DND-41 (cell line): ENCODE measurements at regions not wholly inside any gene's neighbourhood (a gene's known extent, or its start where the extent isn't known, plus 50 kb on each side); places are given as distances from the start of the nearest gene placed in this dataset.

Experiments used
- ATAC-seq: fragments of 200-7000 bp; cut with Tn5 transposase; 3 replicates; pipeline ENCODE4 v1.9.1; 2021; ENCODE audit warnings: low read depth; ENCODE audit not compliant: insufficient read depth
- DNase-seq: peaks from one replicate; pipeline ENCODE4 v3.0.0-alpha.2; 2020
- H2AFZ ChIP-seq: 2 replicates; pipeline ENCODE4 v1.6.0; 2012; ENCODE audit warnings: low read depth, low read length
- H3K27ac ChIP-seq: 2 replicates; pipeline ENCODE4 v1.5.1; 2012; ENCODE audit warnings: low read length, inconsistent platforms
- H3K27me3 ChIP-seq: fragments of 200-600 bp; sonication (generic); 2 replicates; pipeline ENCODE4 v1.6.0; 2012; ENCODE audit warnings: low read length, mild to moderate bottlenecking, inconsistent platforms; ENCODE audit not compliant: insufficient read depth, poor library complexity
- H3K36me3 ChIP-seq: 2 replicates; pipeline ENCODE4 v1.5.1; 2012; ENCODE audit warnings: low read length, inconsistent platforms; ENCODE audit not compliant: insufficient read depth
- H3K4me1 ChIP-seq: 2 replicates; pipeline ENCODE4 v1.5.1; 2012; ENCODE audit warnings: mild to moderate bottlenecking, low read length; ENCODE audit not compliant: insufficient read depth
- H3K4me2 ChIP-seq: 2 replicates; pipeline ENCODE4 v1.6.0; 2012; ENCODE audit warnings: mild to moderate bottlenecking, moderate library complexity, low read length, inconsistent platforms; ENCODE audit not compliant: insufficient read depth
- H3K4me3 ChIP-seq, 2 experiments: fragments of 200-600 bp in 1 of 2; shearing (Covaris generic) in 1 of 2; 2 replicates each; pipeline ENCODE4 v1.5.1; 2012 to 2016; ENCODE audit warnings: inconsistent platforms in 2 of 2, low read length in 2 of 2, mild to moderate bottlenecking in 2 of 2, low read depth in 1 of 2, moderate library complexity in 1 of 2
- H3K79me2 ChIP-seq: 2 replicates; pipeline ENCODE4 v1.6.0; 2012; ENCODE audit warnings: low read length, inconsistent platforms; ENCODE audit not compliant: insufficient read depth
- H3K9ac ChIP-seq: 2 replicates; pipeline ENCODE4 v1.6.0; 2012; ENCODE audit warnings: low read depth, mild to moderate bottlenecking, inconsistent platforms, low read length, moderate library complexity
- H3K9me3 ChIP-seq: 2 replicates; pipeline ENCODE4 v1.5.1; 2012; ENCODE audit warnings: low read length, moderate library complexity, mild to moderate bottlenecking, inconsistent platforms; ENCODE audit not compliant: insufficient read depth, severe bottlenecking
- H4K20me1 ChIP-seq: 2 replicates; pipeline ENCODE4 v1.6.0; 2012; ENCODE audit warnings: low read length; ENCODE audit not compliant: insufficient read depth
- EZH2 ChIP-seq: IDR thresholded peaks from 3 replicates; pipeline ENCODE4 v1.6.1; 2012; ENCODE audit warnings: borderline replicate concordance, low read depth, mild to moderate bottlenecking, moderate library complexity, low read length, inconsistent platforms; ENCODE audit not compliant: severe bottlenecking
- TF ChIP-seq, protein P1 (sequence below): IDR thresholded peaks from 2 replicates; pipeline ENCODE4 v1.5.1; 2012; ENCODE audit warnings: borderline replicate concordance, low read length, moderate library complexity, mild to moderate bottlenecking; ENCODE audit not compliant: poor library complexity, severe bottlenecking; ENCODE audit errors: extremely low read depth

GRCh38 chr13:76489274-76489673 lies 396.9 kb downstream of the KCTD12 start:
- Histone ChIP-seq H3K4me1 (no peaks in the 10 kb centered on the region), H3K9me3 (no peaks in the 10 kb centered on the region), H3K4me2 (no peak overlapping the region), H4K20me1 (no peaks in the 10 kb centered on the region), H3K36me3 (no peaks in the 10 kb centered on the region), H3K79me2 (no peaks in the 10 kb centered on the region), H3K27me3 (no peaks in the 10 kb centered on the region), H3K4me3 (no peak overlapping the region), H3K27ac (no peak overlapping the region), H2AFZ (no peak overlapping the region), H3K9ac (no peak overlapping the region)
- TF ChIP-seq, protein P1, sequence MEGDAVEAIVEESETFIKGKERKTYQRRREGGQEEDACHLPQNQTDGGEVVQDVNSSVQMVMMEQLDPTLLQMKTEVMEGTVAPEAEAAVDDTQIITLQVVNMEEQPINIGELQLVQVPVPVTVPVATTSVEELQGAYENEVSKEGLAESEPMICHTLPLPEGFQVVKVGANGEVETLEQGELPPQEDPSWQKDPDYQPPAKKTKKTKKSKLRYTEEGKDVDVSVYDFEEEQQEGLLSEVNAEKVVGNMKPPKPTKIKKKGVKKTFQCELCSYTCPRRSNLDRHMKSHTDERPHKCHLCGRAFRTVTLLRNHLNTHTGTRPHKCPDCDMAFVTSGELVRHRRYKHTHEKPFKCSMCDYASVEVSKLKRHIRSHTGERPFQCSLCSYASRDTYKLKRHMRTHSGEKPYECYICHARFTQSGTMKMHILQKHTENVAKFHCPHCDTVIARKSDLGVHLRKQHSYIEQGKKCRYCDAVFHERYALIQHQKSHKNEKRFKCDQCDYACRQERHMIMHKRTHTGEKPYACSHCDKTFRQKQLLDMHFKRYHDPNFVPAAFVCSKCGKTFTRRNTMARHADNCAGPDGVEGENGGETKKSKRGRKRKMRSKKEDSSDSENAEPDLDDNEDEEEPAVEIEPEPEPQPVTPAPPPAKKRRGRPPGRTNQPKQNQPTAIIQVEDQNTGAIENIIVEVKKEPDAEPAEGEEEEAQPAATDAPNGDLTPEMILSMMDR = no peak
- TF ChIP-seq EZH2 = no peak
- DNase-seq = no peak
- no peak for ATAC-seq

GRCh38 chr13:76481738-76482137 lies 404.5 kb downstream of the KCTD12 start:
- Histone ChIP-seq H2AFZ (no peak overlapping the region), H3K4me2 (no peak overlapping the region), H3K27me3 (no peaks in the 10 kb centered on the region), H3K4me3 (no peak overlapping the region), H3K9me3 (no peaks in the 10 kb centered on the region), H3K79me2 (no peaks in the 10 kb centered on the region), H4K20me1 (no peaks in the 10 kb centered on the region), H3K27ac (no peak overlapping the region), H3K36me3 (no peaks in the 10 kb centered on the region), H3K9ac (no peak overlapping the region), H3K4me1 (no peaks in the 10 kb centered on the region)
- ATAC-seq = no peak
- DNase-seq = no peak
- TF ChIP-seq, protein P1 = no peak
- TF ChIP-seq EZH2 = no peak

DNA sequence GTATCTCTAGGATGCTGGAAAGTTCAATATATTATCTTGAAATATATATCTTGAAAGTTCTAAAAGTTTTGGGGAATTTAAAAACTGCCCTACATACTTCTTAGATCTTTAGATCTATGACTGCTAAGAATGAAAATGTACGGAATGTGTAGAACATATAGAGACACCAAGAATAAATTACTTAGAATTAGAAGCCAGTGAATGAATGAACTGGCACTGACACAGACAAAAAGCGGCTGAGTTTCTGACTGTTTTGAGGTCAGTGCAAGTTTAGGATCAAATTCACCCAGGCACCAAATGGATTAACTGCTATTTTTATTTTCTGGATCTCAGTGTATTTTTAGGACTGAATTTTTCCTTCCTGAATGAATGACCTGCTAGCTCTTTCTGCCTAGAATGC lies 411.2 kb downstream of the KCTD12 start:
- Histone ChIP-seq H3K9me3 (no peaks in the 10 kb centered on the region), H3K4me1 (no peaks in the 10 kb centered on the region), H3K27ac (no peak overlapping the region), H3K27me3 (no peaks in the 10 kb centered on the region), H4K20me1 (no peaks in the 10 kb centered on the region), H3K79me2 (no peaks in the 10 kb centered on the region), H3K9ac (no peak overlapping the region), H3K4me3 (no peak overlapping the region), H2AFZ (no peak overlapping the region), H3K4me2 (no peak overlapping the region), H3K36me3 (no peaks in the 10 kb centered on the region)
- no peak for TF ChIP-seq EZH2
- TF ChIP-seq, protein P1 = no peak
- DNase-seq = no peak
- ATAC-seq = no peak

DNA sequence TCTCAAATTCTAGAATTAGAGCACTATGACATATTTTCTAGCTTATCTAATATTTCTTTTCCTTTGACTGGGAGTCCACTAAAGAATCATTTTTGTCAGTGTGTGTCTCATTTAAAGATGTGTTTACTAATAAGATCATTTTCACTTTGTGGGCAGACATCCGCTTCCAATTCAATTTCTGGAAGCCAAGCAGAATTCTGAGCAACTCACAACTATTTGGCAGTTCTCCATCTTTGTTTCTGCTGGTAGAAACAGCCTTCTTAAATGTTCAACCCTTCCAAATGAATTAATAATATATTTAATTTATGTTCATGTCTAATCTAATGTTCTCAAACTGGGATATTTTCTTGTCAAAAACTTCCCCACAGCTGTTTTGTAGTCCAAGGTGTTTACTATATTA lies 411.8 kb downstream of the KCTD12 start:
- Histone ChIP-seq H3K4me1 (no peaks in the 10 kb centered on the region), H3K27ac (no peak overlapping the region), H2AFZ (no peak overlapping the region), H3K4me3 (no peak overlapping the region), H3K27me3 (no peaks in the 10 kb centered on the region), H3K9ac (no peak overlapping the region), H3K4me2 (no peak overlapping the region), H3K9me3 (no peaks in the 10 kb centered on the region), H4K20me1 (no peaks in the 10 kb centered on the region), H3K36me3 (no peaks in the 10 kb centered on the region), H3K79me2 (no peaks in the 10 kb centered on the region)
- ATAC-seq = no peak
- no peak for TF ChIP-seq EZH2
- TF ChIP-seq, protein P1 = no peak
- DNase-seq = no peak
